SK-N-SH treated with all-trans-retinoic acid at 6 μM for 48 hours (cell line): ENCODE measurements at regions not wholly inside any gene's neighbourhood (a gene's known extent, or its start where the extent isn't known, plus 50 kb on each side); places are given as distances from the start of the nearest gene placed in this dataset.

Experiments
- ATAC-seq: fragments of 200-7000 bp; cut with Tn5 transposase; 3 replicates; pipeline ENCODE4 v1.9.1; 2020; ENCODE audit warnings: mild to moderate bottlenecking, moderate library complexity
- ARNTL ChIP-seq: fragments of 450-650 bp; formaldehyde crosslinking; IDR thresholded peaks from 2 replicates; pipeline ENCODE4 v1.5.0; 2020; ENCODE audit warnings: low read depth, mild to moderate bottlenecking, moderate library complexity, borderline replicate concordance
- BACH2 ChIP-seq: fragments of 250-450 bp; sonication (Bioruptor Pico); IDR thresholded peaks from 2 replicates; pipeline ENCODE4 v1.9.0; 2021; ENCODE audit warnings: mild to moderate bottlenecking, borderline replicate concordance
- CREB5 ChIP-seq: fragments of 250-450 bp; sonication (Bioruptor Pico); IDR thresholded peaks from 2 replicates; pipeline ENCODE4 v1.5.1; 2020; ENCODE audit warnings: low read depth, mild to moderate bottlenecking, moderate library complexity
- CSDC2 ChIP-seq: fragments of 250-450 bp; sonication (Bioruptor Pico); IDR thresholded peaks from 2 replicates; pipeline ENCODE4 v1.5.0; 2020; ENCODE audit warnings: mild to moderate bottlenecking, moderate library complexity
- CSRNP3 ChIP-seq: fragments of 250-450 bp; sonication (Bioruptor Pico); IDR thresholded peaks from 2 replicates; pipeline ENCODE4 v1.5.1; 2021; ENCODE audit warnings: mild to moderate bottlenecking, moderate library complexity
- ESRRG ChIP-seq: fragments of 250-450 bp; sonication (Bioruptor Pico); IDR thresholded peaks from 2 replicates; pipeline ENCODE4 v1.6.1; 2021; ENCODE audit warnings: mild to moderate bottlenecking
- GLIS3 ChIP-seq: fragments of 250-450 bp; sonication (Bioruptor Pico); IDR thresholded peaks from 2 replicates; pipeline ENCODE4 v1.5.0; 2020; ENCODE audit warnings: mild to moderate bottlenecking, moderate library complexity
- ISL1 ChIP-seq: fragments of 250-450 bp; sonication (Bioruptor Pico); IDR thresholded peaks from 2 replicates; pipeline ENCODE4 v2.1.2; 2022; ENCODE audit warnings: mild to moderate bottlenecking, moderate library complexity
- OSR1 ChIP-seq: fragments of 250-450 bp; sonication (Bioruptor Pico); IDR thresholded peaks from 2 replicates; pipeline ENCODE4 v1.8.0; 2022; ENCODE audit warnings: moderate library complexity, mild to moderate bottlenecking, inconsistent platforms
- PATZ1 ChIP-seq: fragments of 250-450 bp; sonication (Bioruptor Pico); IDR thresholded peaks from 2 replicates; pipeline ENCODE4 v1.8.0; 2020; ENCODE audit warnings: mild to moderate bottlenecking, moderate library complexity, borderline replicate concordance
- POU6F1 ChIP-seq: fragments of 250-450 bp; sonication (Bioruptor Pico); IDR thresholded peaks from 2 replicates; pipeline ENCODE4 v1.8.0; 2021; ENCODE audit warnings: low read depth, mild to moderate bottlenecking, moderate library complexity, borderline replicate concordance
- PPARA ChIP-seq: fragments of 250-450 bp; sonication (Bioruptor Pico); IDR thresholded peaks from 2 replicates; pipeline ENCODE4 v1.5.0; 2020; ENCODE audit warnings: mild to moderate bottlenecking, borderline replicate concordance
- RARB ChIP-seq: fragments of 250-450 bp; sonication (Bioruptor Pico); IDR thresholded peaks from 2 replicates; pipeline ENCODE4 v1.8.0; 2021; ENCODE audit warnings: mild to moderate bottlenecking, moderate library complexity
- SNAI2 ChIP-seq: fragments of 250-450 bp; sonication (Bioruptor Pico); IDR thresholded peaks from 2 replicates; pipeline ENCODE4 v1.5.0; 2020; ENCODE audit warnings: mild to moderate bottlenecking, moderate library complexity
- TOX ChIP-seq: fragments of 250-450 bp; sonication (Bioruptor Pico); IDR thresholded peaks from 2 replicates; pipeline ENCODE4 v1.8.0; 2021; ENCODE audit warnings: mild to moderate bottlenecking, moderate library complexity, borderline replicate concordance
- TSHZ2 ChIP-seq: fragments of 250-450 bp; sonication (Bioruptor Pico); IDR thresholded peaks from 2 replicates; pipeline ENCODE4 v1.5.0; 2020; ENCODE audit warnings: mild to moderate bottlenecking, moderate library complexity
- ZC3H10 ChIP-seq: fragments of 250-450 bp; sonication (Bioruptor Pico); IDR thresholded peaks from 2 replicates; pipeline ENCODE4 v1.5.1; 2021; ENCODE audit warnings: mild to moderate bottlenecking, moderate library complexity
- ZFP30 ChIP-seq: fragments of 450-650 bp; formaldehyde crosslinking; IDR thresholded peaks from 2 replicates; pipeline ENCODE4 v1.5.0; 2022; ENCODE audit warnings: mild to moderate bottlenecking, moderate library complexity
- ZNF70 ChIP-seq: fragments of 450-650 bp; formaldehyde crosslinking; IDR thresholded peaks from 2 replicates; pipeline ENCODE4 v1.5.0; 2020; ENCODE audit warnings: mild to moderate bottlenecking, moderate library complexity
- ZNF8 ChIP-seq: fragments of 450-650 bp; formaldehyde crosslinking; IDR thresholded peaks from 2 replicates; pipeline ENCODE4 v1.5.0; 2020; ENCODE audit warnings: mild to moderate bottlenecking, moderate library complexity

GRCh38 chr7:124596881-124597280 lies 168.7 kb downstream of the GPR37 start:
- no peak for ATAC-seq
- TF ChIP-seq SNAI2 (CRISPR knock-in tag): no peak
- no peak for TF ChIP-seq ESRRG
- no peak for TF ChIP-seq PATZ1 (CRISPR knock-in tag)
- no peak for TF ChIP-seq TSHZ2
- no peak for TF ChIP-seq BACH2 (CRISPR knock-in tag)
- no peak for TF ChIP-seq RARB (CRISPR knock-in tag)
- no peak for TF ChIP-seq ZNF8 (CRISPR knock-in tag)
- TF ChIP-seq ISL1 (CRISPR knock-in tag): no peak
- no peak for TF ChIP-seq CSDC2 (CRISPR knock-in tag)
- no peak for TF ChIP-seq CREB5
- no peak for TF ChIP-seq GLIS3 (CRISPR knock-in tag)
- no peak for TF ChIP-seq ZC3H10 (CRISPR knock-in tag)

GRCh38 chr7:124590814-124591213 lies 174.8 kb downstream of the GPR37 start:
- TF ChIP-seq ZNF70 (CRISPR knock-in tag) (no peak), RARB (CRISPR knock-in tag) (no peak), ISL1 (CRISPR knock-in tag) (no peak), TOX (no peak), OSR1 (CRISPR knock-in tag) (no peak), ZC3H10 (CRISPR knock-in tag) (no peak), GLIS3 (CRISPR knock-in tag) (no peak), ARNTL (no peak), CSDC2 (CRISPR knock-in tag) (no peak), CSRNP3 (CRISPR knock-in tag) (no peak), BACH2 (CRISPR knock-in tag) (no peak)
- no peak for ATAC-seq

- no peak for ATAC-seq
- TF ChIP-seq OSR1 (CRISPR knock-in tag): no peak
- TF ChIP-seq SNAI2 (CRISPR knock-in tag): no peak
- no peak for TF ChIP-seq CSDC2 (CRISPR knock-in tag)
- TF ChIP-seq ARNTL: no peak
- no peak for TF ChIP-seq RARB (CRISPR knock-in tag)
- TF ChIP-seq ISL1 (CRISPR knock-in tag): no peak
- no peak for TF ChIP-seq POU6F1 (CRISPR knock-in tag)
- TF ChIP-seq PPARA: no peak
- TF ChIP-seq ZC3H10 (CRISPR knock-in tag): no peak
- TF ChIP-seq BACH2 (CRISPR knock-in tag): no peak
- TF ChIP-seq TSHZ2: no peak
- TF ChIP-seq CREB5: no peak
- no peak for TF ChIP-seq ZNF70 (CRISPR knock-in tag)
- no peak for TF ChIP-seq ZFP30 (CRISPR knock-in tag)
Measured at GRCh38 chr7:124577256-124577655, 188.3 kb downstream of the GPR37 start.
